Testis (tissue), 2 donors: ENCODE measurements at regions not wholly inside any gene's neighbourhood (a gene's known extent, or its start where the extent isn't known, plus 50 kb on each side); places are given as distances from the start of the nearest gene placed in this dataset.

Experiments used
- CTCF ChIP-seq, 3 experiments: fragments of 450-650 bp in 2 of 3; fragments of 200-600 bp in 1 of 3; sonication (generic) in 1 of 3; IDR thresholded peaks; one replicate each; pipeline ENCODE4 v1.5.1; 2016 to 2019; ENCODE audit warnings: antibody characterized with exemption in 3 of 3, mild to moderate bottlenecking in 2 of 3, moderate library complexity in 1 of 3
- POLR2A ChIP-seq: fragments of 450-650 bp; IDR thresholded peaks from one replicate; pipeline ENCODE4 v1.6.1; 2017; ENCODE audit warnings: antibody characterized with exemption, mild to moderate bottlenecking, moderate library complexity

GRCh38 chr2:122172812-122173211 is 417.4 kb downstream of the TSN start:
- no peak for TF ChIP-seq CTCF (IDR thresholded peaks at IDR 0.05)
- TF ChIP-seq POLR2A: no peak
